ENCODE measurements at regions not wholly inside any gene's neighbourhood (a gene's known extent, or its start where the extent isn't known, plus 50 kb on each side); places are given as distances from the start of the nearest gene placed in this dataset.
"Not testable (repeated sequence)": the region's sequence is repeated elsewhere in the genome, so short reads cannot be mapped to it uniquely, and the experiment has no call there.

DNA sequence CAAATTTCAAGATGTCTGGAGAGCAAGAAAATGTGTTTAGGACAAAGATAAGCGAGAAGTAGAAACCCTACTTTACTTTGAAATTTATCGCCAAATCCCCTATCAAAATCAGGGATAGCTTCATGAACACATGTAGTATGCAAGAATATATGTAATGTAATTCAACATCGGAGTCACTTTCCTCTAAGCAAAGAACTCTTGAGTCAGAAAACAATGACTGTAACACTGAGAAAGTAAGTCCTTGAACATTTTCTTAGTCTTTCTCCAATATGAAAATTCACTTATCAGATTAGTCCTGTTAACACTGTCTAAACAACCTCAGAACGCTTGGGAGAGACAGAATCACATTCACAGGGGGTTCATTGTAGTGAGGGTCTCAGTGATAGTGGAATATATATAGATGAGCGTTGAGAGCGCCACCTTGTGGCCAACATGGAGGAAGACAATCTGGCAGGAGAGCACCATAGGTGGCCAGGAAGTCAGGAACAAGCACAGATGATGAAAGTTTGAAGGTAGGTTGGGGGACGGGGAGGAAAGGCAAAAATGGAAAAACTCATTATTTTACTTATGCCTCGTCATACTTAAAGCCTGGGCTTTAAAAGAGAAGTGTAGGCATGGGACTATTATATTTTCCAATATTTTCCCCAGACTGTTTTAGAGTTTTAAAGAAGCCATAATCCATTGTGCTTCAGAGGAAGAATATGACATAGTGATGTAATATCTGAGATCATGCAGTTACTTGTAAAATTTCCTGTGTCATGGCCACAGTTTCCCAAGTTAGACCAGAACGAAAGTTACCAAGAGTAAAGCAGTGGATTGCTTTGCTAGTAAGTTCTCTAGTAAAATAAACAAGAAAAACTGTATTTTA, 115.5 kb upstream of the GNAI1 start:
- peak; percentile 30 for DNase-seq

- DNase-seq, result no peak
Observed at GRCh38 chr7:80017101-80017698, 117.4 kb upstream of the GNAI1 start.

DNA sequence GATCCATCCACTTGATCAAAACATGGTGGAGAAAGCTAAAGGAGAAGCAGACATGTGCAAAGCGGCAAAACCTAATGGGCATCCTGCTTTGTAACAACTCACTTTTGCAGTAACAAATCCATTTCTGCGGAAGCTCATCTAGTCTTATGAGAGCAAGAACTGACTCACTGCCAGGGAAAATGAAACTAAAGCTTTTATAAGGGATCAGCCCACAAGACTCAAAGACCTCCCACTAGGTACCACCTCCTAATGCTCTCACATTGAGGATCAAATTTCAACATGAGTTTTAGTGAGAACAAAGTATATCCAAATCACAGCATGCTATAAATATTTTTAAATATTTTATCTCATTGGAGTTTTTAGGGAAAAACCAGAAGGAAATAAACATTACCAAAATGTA, 120.1 kb upstream of the GNAI1 start:
- peak; percentile 11 for DNase-seq

DNA sequence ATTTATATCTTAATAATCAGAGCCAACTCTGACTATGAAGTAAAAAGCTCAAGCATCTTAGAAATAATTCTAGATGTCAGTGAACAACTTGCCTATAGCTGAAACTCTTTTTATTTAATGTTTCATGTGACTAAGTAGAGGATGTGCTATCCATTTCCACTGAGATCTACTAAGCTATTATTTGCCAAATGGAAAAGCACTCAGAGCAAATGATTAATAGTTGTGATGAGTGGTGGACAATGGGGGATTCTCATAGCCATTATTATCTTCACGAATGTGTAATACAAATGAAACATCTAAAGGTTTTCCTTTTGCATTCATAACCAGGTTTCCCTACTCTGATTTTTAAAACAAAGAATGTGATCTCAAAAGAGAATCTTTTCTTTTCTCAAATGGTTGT, 126.6 kb upstream of the GNAI1 start:
- no peak for DNase-seq

DNA sequence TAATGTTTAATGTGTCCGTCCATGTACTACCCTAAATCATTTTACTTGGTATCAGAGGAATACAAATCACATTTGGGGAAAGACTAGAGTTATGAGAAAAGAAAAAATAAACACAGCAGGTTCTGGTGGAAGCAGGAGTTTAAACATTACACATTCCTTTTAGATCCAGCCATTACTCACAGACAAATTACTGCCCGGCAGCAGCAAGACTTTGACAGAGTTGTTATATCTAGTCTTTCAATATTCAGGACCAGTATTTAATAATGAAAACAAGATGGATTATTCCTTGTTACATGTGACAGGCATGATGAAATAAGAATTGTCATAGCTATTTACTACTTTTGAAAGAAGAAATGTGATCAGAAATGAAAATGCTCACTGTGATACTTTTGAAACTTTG, 131.8 kb upstream of the GNAI1 start:
- no peak for DNase-seq

GRCh38 chr7:79998363-79998762, 136.3 kb upstream of the GNAI1 start:
- DNase-seq, result no peak

DNA sequence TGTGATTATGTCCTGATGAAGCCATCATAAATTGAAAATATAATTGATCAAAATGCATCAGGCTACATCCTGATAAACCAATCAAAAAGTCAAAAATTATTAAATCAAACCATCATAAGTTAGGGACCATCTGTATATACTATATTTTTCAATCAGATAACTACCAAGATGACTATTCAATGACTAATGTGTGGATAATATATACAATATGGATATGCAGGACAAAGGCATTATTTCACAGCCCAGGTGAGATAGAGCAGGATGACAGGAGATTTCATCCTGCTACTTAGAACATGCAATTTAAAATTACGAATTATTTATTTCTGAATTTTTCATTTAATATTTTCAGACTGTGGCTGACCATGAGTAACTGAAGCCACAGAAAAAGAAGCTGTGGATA, 137.3 kb upstream of the GNAI1 start:
- no peak for DNase-seq

DNA sequence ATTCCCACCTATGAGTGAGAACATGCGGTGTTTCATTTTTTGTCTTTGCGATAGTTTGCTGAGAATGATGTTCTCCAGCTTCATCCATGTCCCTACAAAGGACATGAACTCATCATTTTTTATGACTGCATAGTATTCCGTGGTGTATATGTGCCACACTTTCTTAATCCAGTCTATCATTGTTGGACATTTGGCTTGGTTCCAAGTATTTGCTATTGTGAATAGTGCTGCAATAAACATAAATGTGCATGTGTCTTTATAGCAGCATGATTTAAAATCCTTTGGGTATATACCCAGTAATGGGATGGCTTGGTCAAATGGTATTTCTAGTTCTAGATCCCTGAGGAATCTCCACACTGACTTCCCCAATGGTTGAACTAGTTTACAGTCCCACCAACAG, 138.9 kb upstream of the GNAI1 start:
- not testable (repeated sequence) for DNase-seq

- DNase-seq, result no peak
Observed at GRCh38 chr7:79988653-79989052, 146.0 kb upstream of the GNAI1 start.

DNA sequence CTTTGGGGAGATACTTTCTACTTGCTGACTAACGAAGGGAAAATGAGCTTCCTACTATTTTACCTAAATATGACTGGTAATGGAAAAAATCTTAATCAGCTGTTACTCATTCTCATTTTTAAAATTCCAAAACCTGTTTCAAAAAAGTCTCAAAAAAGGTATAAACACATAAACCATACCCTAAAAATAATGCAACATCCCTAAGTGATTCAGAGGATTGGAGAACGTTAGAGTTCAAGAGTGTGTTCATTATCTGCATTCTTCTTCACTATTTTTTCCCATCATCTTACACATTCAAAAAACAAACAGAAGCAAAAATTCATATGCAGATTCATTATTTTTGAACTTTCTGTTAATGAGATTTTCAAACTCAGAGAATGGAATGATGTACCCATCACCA, 150.4 kb upstream of the GNAI1 start:
- no peak for DNase-seq

DNA sequence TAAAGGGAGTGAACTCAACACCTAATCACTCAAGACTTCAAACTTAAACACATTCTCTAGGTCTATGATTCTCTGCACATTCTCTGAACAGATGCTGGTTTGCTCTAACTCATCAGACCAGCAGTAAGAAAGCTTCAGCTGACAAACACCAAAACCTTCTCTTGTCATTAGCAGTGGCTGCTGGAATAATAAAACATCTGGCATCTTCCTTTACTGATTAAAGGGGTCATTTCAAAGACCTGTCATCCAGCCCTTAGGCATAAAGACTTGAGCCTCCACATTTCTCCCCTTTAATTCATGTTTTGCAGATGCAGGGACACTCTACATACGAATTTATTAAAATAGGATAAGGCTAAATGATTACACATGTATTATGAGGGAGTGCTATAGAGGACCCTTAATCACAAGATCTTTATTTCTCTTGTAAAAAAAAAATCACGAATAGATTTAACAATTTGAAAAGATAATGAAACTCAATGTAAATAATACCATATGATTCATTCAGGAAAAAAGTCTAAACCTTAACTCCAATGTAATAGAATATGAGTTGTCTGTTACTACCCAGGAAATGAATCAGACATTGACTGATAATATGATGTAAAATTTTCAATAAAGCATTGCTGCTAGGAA, 152.4 kb upstream of the GNAI1 start:
- DNase-seq, result no peak

GRCh38 chr7:79980376-79980775, 154.3 kb upstream of the GNAI1 start:
- DNase-seq, result no peak

DNA sequence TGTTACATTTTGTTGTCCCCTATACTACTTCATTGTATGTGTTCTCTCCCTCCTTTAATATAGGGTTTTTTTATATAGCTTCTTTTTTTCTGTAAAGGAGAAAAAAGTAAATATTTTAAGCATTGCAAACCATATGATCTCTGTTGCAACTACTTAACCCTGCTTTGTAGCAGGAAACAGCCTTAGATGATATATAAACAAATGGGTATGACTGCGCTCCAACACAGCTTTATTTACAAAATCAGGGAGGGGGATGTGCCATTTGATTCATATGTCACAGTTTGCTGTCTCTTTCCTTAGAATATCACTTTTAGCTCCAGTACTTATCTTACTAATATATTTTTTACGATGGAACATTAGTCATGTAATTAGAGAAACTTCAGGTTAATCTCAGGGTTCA, 155.2 kb upstream of the GNAI1 start:
- no peak for DNase-seq

GRCh38 chr7:79977481-79977880, 157.2 kb upstream of the GNAI1 start:
- DNase-seq, result no peak

- DNase-seq, result not testable (repeated sequence)
Observed at GRCh38 chr7:79976711-79977020, 158.0 kb upstream of the GNAI1 start.

GRCh38 chr7:79975986-79976710, 158.5 kb upstream of the GNAI1 start:
- not testable (repeated sequence) for DNase-seq

DNA sequence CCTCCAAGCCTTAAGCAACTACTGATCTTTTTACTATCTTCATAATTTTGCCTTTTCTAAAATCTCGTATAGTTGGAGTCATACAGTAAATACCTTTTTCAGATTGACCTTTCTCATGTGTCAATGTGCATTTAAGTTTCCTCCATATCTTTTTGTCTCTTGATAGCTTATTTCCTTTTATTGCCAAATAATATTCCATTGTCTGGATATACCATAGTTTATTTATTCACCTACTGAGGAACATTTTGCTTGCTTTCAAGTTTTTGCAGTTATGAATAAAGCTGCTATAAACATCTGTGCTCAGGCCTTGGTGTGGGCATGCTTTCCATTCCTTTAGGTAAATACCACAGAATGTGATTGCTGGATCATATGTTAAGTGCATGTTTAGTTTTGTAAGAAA, 161.2 kb upstream of the GNAI1 start:
- DNase-seq, result no peak

- DNase-seq, result no peak
Observed at GRCh38 chr7:79971058-79971457, 163.6 kb upstream of the GNAI1 start.

GRCh38 chr7:79968894-79969293, 165.7 kb upstream of the GNAI1 start:
- DNase-seq, result no peak

DNA sequence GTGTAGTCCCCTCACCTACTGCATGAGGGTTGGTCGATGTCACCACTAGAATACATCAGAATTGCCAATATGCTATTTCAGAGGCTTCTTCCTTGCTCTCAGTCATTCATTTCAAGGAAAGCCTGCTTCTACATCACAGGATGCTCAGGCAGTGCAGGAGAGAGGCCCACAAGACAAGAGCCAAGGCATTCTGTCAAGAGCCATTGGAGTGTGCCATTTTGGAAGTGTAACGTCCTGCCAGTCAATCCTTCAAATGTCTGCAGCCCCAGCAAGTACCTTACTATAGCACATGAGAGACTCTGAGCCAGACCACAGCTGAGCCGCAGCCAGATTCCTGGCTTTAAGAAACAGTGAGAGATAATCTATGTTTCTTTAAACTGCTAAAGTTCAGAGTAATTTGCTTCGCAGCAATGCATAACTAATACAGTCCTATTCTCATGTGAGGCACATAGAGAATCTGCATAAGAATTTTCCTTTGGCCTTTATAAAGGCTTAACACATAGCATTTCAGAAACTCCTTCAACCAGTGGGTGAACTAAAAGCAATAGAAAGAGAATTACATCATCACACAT, 166.5 kb upstream of the GNAI1 start:
- DNase-seq, result no peak

GRCh38 chr7:79965946-79966345, 168.7 kb upstream of the GNAI1 start:
- DNase-seq, result no peak

DNA sequence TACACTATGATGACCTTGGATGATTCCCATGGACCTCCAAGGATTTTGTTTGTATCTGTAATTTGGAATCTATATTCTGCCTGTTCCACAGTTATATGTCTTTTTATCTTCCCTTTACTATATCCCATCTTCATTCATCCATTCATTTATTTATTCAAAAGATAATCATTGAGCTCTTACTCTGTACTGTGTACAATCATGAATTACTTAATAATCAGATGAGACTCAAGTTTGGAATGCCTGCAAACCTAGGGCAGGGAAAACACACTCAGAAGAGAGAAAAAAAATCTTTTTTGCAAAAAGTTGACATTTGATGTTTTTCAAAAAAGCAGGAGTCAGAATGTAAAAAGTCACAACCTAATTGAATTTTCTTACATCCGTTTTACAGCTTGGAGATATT, 170.2 kb upstream of the GNAI1 start:
- no peak for DNase-seq

DNA sequence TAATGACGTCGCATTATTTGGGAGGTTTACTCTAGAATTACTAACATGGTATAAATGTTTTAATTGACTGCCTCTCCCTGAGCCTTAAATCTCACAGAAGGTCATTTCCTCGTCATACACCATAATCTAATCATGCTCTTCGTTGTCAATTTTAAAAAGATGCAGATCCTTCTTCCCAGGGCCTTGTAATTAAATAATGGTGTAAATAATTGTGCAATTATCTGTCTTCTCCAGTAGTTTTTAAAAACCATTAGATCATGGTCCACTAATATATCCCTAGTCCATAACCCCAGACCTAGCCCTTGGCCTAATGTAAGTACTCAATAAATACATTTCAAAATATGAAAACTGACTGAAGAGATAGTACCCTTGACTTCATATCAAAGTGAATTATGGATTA, 181.5 kb upstream of the GNAI1 start:
- no peak for DNase-seq

All from inflammatory macrophage treated with lipopolysaccharide for 4 hours (primary cell).